ENCODE measurements at regions not wholly inside any gene's neighbourhood (a gene's known extent, or its start where the extent isn't known, plus 50 kb on each side); places are given as distances from the start of the nearest gene placed in this dataset.

DNA sequence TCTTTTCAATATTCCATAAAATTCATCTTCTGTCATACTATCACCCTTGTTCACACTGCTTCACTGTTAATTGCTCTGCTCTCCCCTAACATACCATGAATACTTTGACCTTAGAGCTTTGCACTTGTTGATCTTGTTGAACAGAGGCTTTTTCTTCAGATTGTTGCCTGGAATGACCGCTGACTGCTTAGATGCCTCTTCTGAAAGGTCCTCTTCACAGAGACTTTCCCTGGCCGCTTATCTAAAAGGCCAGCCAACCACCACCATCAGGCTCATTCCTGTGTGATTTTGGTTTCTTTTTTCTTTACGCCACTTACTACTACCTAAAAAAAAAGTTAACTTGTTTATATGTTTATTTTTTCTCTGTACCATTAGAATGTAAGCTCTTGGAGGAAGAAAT lies 667.7 kb downstream of the STPG2 start:
- TF ChIP-seq, protein P1, sequence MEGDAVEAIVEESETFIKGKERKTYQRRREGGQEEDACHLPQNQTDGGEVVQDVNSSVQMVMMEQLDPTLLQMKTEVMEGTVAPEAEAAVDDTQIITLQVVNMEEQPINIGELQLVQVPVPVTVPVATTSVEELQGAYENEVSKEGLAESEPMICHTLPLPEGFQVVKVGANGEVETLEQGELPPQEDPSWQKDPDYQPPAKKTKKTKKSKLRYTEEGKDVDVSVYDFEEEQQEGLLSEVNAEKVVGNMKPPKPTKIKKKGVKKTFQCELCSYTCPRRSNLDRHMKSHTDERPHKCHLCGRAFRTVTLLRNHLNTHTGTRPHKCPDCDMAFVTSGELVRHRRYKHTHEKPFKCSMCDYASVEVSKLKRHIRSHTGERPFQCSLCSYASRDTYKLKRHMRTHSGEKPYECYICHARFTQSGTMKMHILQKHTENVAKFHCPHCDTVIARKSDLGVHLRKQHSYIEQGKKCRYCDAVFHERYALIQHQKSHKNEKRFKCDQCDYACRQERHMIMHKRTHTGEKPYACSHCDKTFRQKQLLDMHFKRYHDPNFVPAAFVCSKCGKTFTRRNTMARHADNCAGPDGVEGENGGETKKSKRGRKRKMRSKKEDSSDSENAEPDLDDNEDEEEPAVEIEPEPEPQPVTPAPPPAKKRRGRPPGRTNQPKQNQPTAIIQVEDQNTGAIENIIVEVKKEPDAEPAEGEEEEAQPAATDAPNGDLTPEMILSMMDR (IDR thresholded peaks at IDR 0.05): no peak
- no peak for TF ChIP-seq EZH2 (IDR thresholded peaks at IDR 0.05; ENCODE audit: borderline replicate concordance, insufficient read depth, low read depth, low read length, poor library complexity, severe bottlenecking)
